ENCODE measurements at regions not wholly inside any gene's neighbourhood (a gene's known extent, or its start where the extent isn't known, plus 50 kb on each side); places are given as distances from the start of the nearest gene placed in this dataset.

GRCh38 chr2:7732497-7732896 lies 815.3 kb downstream of the RNF144A start:
- Histone ChIP-seq H3K9me3 (no peaks in the 10 kb centered on the region), H3K36me3 (no peaks in the 10 kb centered on the region), H3K27me3 (no peaks in the 10 kb centered on the region), H3K4me3 (no peak overlapping the region), H3K27ac (replicated peaks in 1 of 4) (no peak overlapping the region), H3K4me1 (no peaks in the 10 kb centered on the region)
- intact Hi-C loops (cut with DNase I): no loop called here
- 91% methylated on average over 5 of the region's 5 CpGs for WGBS
- TF ChIP-seq CTCF (IDR thresholded peaks at IDR 0.05) (no peak), POLR2A (IDR thresholded peaks at IDR 0.05; ENCODE audit: low read depth) (no peak), EP300 (IDR thresholded peaks at IDR 0.05) (no peak), POLR2AphosphoS5 (IDR thresholded peaks at IDR 0.05) (no peak)
- DNase-seq (ENCODE audit: extremely low spot score): peak; percentile 81

GRCh38 chr2:7736646-7737305 lies 819.6 kb downstream of the RNF144A start:
- Histone ChIP-seq H3K36me3 (no peaks in the 10 kb centered on the region), H3K27me3 (no peaks in the 10 kb centered on the region), H3K4me1 (no peaks in the 10 kb centered on the region), H3K4me3 (no peak overlapping the region), H3K9me3 (no peaks in the 10 kb centered on the region), H3K27ac (replicated peaks in 1 of 4) (no peak overlapping the region)
- DNase-seq (ENCODE audit: extremely low spot score): no peak
- TF ChIP-seq POLR2AphosphoS5 (IDR thresholded peaks at IDR 0.05) (no peak), POLR2A (IDR thresholded peaks at IDR 0.05; ENCODE audit: low read depth) (no peak), CTCF (IDR thresholded peaks at IDR 0.05) (no peak), EP300 (IDR thresholded peaks at IDR 0.05) (no peak)
- intact Hi-C loops (cut with DNase I): no loop called here
- 68% methylated on average over 6 of the region's 6 CpGs for WGBS

GRCh38 chr2:7738596-7738995 lies 821.4 kb downstream of the RNF144A start:
- WGBS: 95% methylated on average over 1 of the region's 1 CpG
- intact Hi-C loops (cut with DNase I): no loop called here
- no peak overlapping the region for H3K27ac ChIP-seq (replicated peaks in 1 of 4)
- no peaks in the 10 kb centered on the region for H3K9me3 ChIP-seq
- no peaks in the 10 kb centered on the region for H3K4me1 ChIP-seq
- no peaks in the 10 kb centered on the region for H3K36me3 ChIP-seq
- H3K27me3 ChIP-seq: no peaks in the 10 kb centered on the region
- DNase-seq (ENCODE audit: extremely low spot score): no peak
- H3K4me3 ChIP-seq: no peak overlapping the region
- TF ChIP-seq EP300 (IDR thresholded peaks at IDR 0.05): no peak
- TF ChIP-seq POLR2A (IDR thresholded peaks at IDR 0.05; ENCODE audit: low read depth): no peak
- no peak for TF ChIP-seq POLR2AphosphoS5 (IDR thresholded peaks at IDR 0.05)
- no peak for TF ChIP-seq CTCF (IDR thresholded peaks at IDR 0.05)

- H3K4me1 ChIP-seq: no peaks in the 10 kb centered on the region
- DNase-seq (ENCODE audit: extremely low spot score): no peak
- H3K9me3 ChIP-seq: no peaks in the 10 kb centered on the region
- H3K4me3 ChIP-seq: no peak overlapping the region
- TF ChIP-seq CTCF (IDR thresholded peaks at IDR 0.05) (no peak), POLR2A (IDR thresholded peaks at IDR 0.05; ENCODE audit: low read depth) (no peak), POLR2AphosphoS5 (IDR thresholded peaks at IDR 0.05) (no peak), EP300 (IDR thresholded peaks at IDR 0.05) (no peak)
- no peaks in the 10 kb centered on the region for H3K36me3 ChIP-seq
- intact Hi-C loops (cut with DNase I): no loop called here
- H3K27me3 ChIP-seq: no peaks in the 10 kb centered on the region
- 97% methylated on average over 2 of the region's 2 CpGs for WGBS
- no peak overlapping the region for H3K27ac ChIP-seq (replicated peaks in 1 of 4)
These were observed 822.9 kb downstream of the RNF144A start for GRCh38 chr2:7740114-7740513.

- Histone ChIP-seq H3K27me3 (no peaks in the 10 kb centered on the region), H3K9me3 (no peaks in the 10 kb centered on the region), H3K27ac (replicated peaks in 1 of 4) (no peak overlapping the region), H3K36me3 (no peaks in the 10 kb centered on the region), H3K4me1 (no peaks in the 10 kb centered on the region), H3K4me3 (no peak overlapping the region)
- intact Hi-C loops (cut with DNase I): no loop called here
- DNase-seq (ENCODE audit: extremely low spot score): no peak
- WGBS: 79% methylated on average over 3 of the region's 3 CpGs
- TF ChIP-seq CTCF (IDR thresholded peaks at IDR 0.05): no peak
- TF ChIP-seq POLR2AphosphoS5 (IDR thresholded peaks at IDR 0.05): no peak
- TF ChIP-seq EP300 (IDR thresholded peaks at IDR 0.05): no peak
- TF ChIP-seq POLR2A (IDR thresholded peaks at IDR 0.05; ENCODE audit: low read depth): no peak
These were observed 825.1 kb downstream of the RNF144A start for GRCh38 chr2:7742301-7742700.

Measured in esophagus muscularis mucosa (tissue), 4 donors.